GM12878 (cell line): ENCODE measurements at regions not wholly inside any gene's neighbourhood (a gene's known extent, or its start where the extent isn't known, plus 50 kb on each side); places are given as distances from the start of the nearest gene placed in this dataset.

ENCODE experiments used
- ATAC-seq: fragments of 200-7000 bp; cut with Tn5 transposase; 3 replicates; pipeline ENCODE4 v1.9.1; 2020; ENCODE audit warnings: mild to moderate bottlenecking, moderate library complexity
- BruUV-seq: library from RNA; stranded (reverse); fragments of 400-500 nt; replicated peaks from 2 replicates; lab custom pipeline; 2021; lab: Mats Ljungman, UMichigan
- CTCF ChIA-PET: fragments of 300-600 bp; sonication (Branson Sonifier 250); formaldehyde crosslinking; extraction: SDS; loops from one replicate; lab custom pipeline; 2021; ENCODE audit warnings: inconsistent platforms; lab: Yijun Ruan, JAX
- POLR2A ChIA-PET: fragments of 350-600 bp; formaldehyde crosslinking; extraction: SDS; loops from one replicate; lab custom pipeline; 2021; ENCODE audit warnings: inconsistent platforms; lab: Charles Lee
- RAD21 ChIA-PET: fragments of 300-600 bp; sonication (Branson Sonifier 250); formaldehyde crosslinking; loops from one replicate; lab custom pipeline; 2023; ENCODE audit warnings: antibody characterized with exemption; ENCODE audit not compliant: unreplicated experiment; lab: Charles Lee
- SMC1A ChIA-PET: fragments of 300-600 bp; sonication (Branson Sonifier 250); formaldehyde crosslinking; loops from one replicate; lab custom pipeline; 2023; ENCODE audit not compliant: unreplicated experiment, uncharacterized antibody; lab: Charles Lee
- DNase-seq: peaks from one replicate; pipeline ENCODE4 v3.0.0-alpha.2; 2011; ENCODE audit warnings: low read depth, low spot score
- FAIRE-seq: peaks from 3 replicates; lab custom pipeline; 2011; peaks lifted over from hg19 to GRCh38; lab: Jason Lieb, UNC
- H2AFZ ChIP-seq: 2 replicates; pipeline ENCODE4 v1.6.0; 2011; ENCODE audit warnings: low read depth, low read length, control low read depth; ENCODE audit not compliant: control insufficient read depth
- H3K27ac ChIP-seq: 2 replicates; pipeline ENCODE4 v1.5.1; 2011; ENCODE audit warnings: control low read depth; ENCODE audit not compliant: control insufficient read depth, insufficient read depth
- H3K27me3 ChIP-seq, 2 experiments: replicated peaks in 1 of 2; 2 replicates each; pipeline versions ENCODE4 v1.6.0 to v1.6.1; 2011; ENCODE audit warnings: low read length in 1 of 2; ENCODE audit not compliant: control insufficient read depth in 2 of 2, insufficient read depth in 2 of 2
- H3K36me3 ChIP-seq, 2 experiments: 2 replicates each; pipeline ENCODE4 v1.5.1; 2011; ENCODE audit warnings: low read length in 1 of 2; ENCODE audit not compliant: control insufficient read depth in 2 of 2, insufficient read depth in 2 of 2
- H3K4me1 ChIP-seq: 2 replicates; pipeline ENCODE4 v1.6.1; 2011; ENCODE audit warnings: mild to moderate bottlenecking, low read length, moderate library complexity, mixed read lengths; ENCODE audit not compliant: control insufficient read depth, insufficient read depth
- H3K4me2 ChIP-seq: 2 replicates; pipeline ENCODE4 v1.6.0; 2011; ENCODE audit warnings: control low read depth; ENCODE audit not compliant: control insufficient read depth, insufficient read depth
- H3K4me3 ChIP-seq: fragments of 200-600 bp; sonication (generic); 2 replicates; pipeline ENCODE4 v1.5.1; 2016
- H3K79me2 ChIP-seq: 2 replicates; pipeline ENCODE4 v1.6.0; 2011; ENCODE audit warnings: low read length; ENCODE audit not compliant: control insufficient read depth, insufficient read depth
- H3K9ac ChIP-seq: 2 replicates; pipeline ENCODE4 v1.8.0; 2011; ENCODE audit warnings: low read length, control low read depth, mixed read lengths; ENCODE audit not compliant: control insufficient read depth, insufficient read depth
- H3K9me3 ChIP-seq: replicated peaks from 3 replicates; pipeline ENCODE4 v1.5.1; 2011; ENCODE audit warnings: mild to moderate bottlenecking, low read length; ENCODE audit not compliant: control insufficient read depth, insufficient read depth
- H4K20me1 ChIP-seq: 2 replicates; pipeline ENCODE4 v1.6.0; 2011; ENCODE audit not compliant: control insufficient read depth, insufficient read depth
- EP300 ChIP-seq, 2 experiments: fragments of 150-350 bp in 1 of 2; IDR thresholded peaks; 2 replicates each; pipeline ENCODE4 v1.6.1; 2011 to 2012; ENCODE audit warnings: low read depth in 2 of 2, low read length in 2 of 2, borderline replicate concordance in 1 of 2, improper control_type of control experiment in 1 of 2, inconsistent platforms in 1 of 2; ENCODE audit not compliant: control insufficient read depth in 1 of 2
- JUND ChIP-seq: IDR thresholded peaks from 2 replicates; pipeline ENCODE4 v1.6.1; 2012; ENCODE audit warnings: low read depth, mild to moderate bottlenecking, low read length, improper control_type of control experiment, moderate library complexity
- NFIC ChIP-seq: IDR thresholded peaks from 2 replicates; pipeline ENCODE4 v1.6.1; 2012; ENCODE audit warnings: low read depth, mild to moderate bottlenecking, inconsistent platforms, low read length, moderate library complexity
- NFYA ChIP-seq: IDR thresholded peaks from 2 replicates; pipeline ENCODE4 v1.6.1; 2011; ENCODE audit warnings: low read depth, mild to moderate bottlenecking, low read length, improper control_type of control experiment, borderline replicate concordance
- NRF1 ChIP-seq: conservative IDR thresholded peaks from 2 replicates; pipeline ENCODE4 v1.6.1; 2011; ENCODE audit warnings: mild to moderate bottlenecking, low read depth, low read length, improper control_type of control experiment
- RUNX3 ChIP-seq: IDR thresholded peaks from 2 replicates; pipeline ENCODE4 v1.6.1; 2012; ENCODE audit warnings: low read length, inconsistent platforms
- ZBED1 ChIP-seq: IDR thresholded peaks from 2 replicates; pipeline ENCODE4 v1.6.1; 2016; ENCODE audit warnings: borderline replicate concordance
- WGBS: methylation state at CpG from one replicate; pipeline ENCODE4 v1.1.6; 2016; ENCODE audit warnings: low lambda C conversion rate; ENCODE audit not compliant: insufficient replicate concordance, insufficient coverage; ENCODE audit errors: missing lambda C conversion rate; 5-methylcytosine and 5-hydroxymethylcytosine counted together
- in situ Hi-C: fragments of 300-500 bp; cut with MboI; formaldehyde crosslinking; loops from 9 replicates; pipeline ENCODE4 v1.14.3; 2018; ENCODE audit warnings: mixed read lengths
- intact Hi-C: fragments of 100-400 bp; cut with micrococcal nuclease; formaldehyde crosslinking; loops from one replicate; pipeline ENCODE4 v1.14.2; 2022; ENCODE audit not compliant: unreplicated experiment
- TF ChIP-seq, protein P1 (sequence below), 3 experiments: IDR thresholded peaks in 2 of 3; conservative IDR thresholded peaks in 1 of 3; 2 replicates each; pipeline ENCODE4 v1.5.1; 2011; ENCODE audit warnings: low read depth in 3 of 3, low read length in 3 of 3, mild to moderate bottlenecking in 3 of 3, control low read depth in 2 of 3, moderate library complexity in 2 of 3, inconsistent platforms in 1 of 3, mixed read lengths in 1 of 3; ENCODE audit not compliant: control insufficient read depth in 2 of 3, insufficient read depth in 1 of 3; ENCODE audit errors: extremely low read depth in 1 of 3

DNA sequence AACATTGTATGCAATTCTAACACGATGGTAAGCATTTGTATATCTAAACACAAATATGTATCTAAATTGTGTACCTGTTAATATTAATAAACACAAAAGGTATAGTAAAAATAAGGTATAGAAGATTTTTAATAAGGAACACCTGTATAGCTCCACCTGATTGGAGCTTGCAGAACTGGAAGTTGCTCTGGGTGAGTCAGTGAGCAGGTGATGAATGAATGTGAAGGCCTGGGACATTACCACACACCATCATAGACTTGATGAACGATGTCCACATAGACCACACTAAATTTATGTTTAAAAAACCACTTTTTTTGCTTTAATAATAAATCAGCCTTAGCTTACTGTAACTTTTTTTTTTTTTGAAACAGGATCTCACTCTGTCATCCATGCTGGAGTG, 97.6 kb upstream of the CLMP start:
- Histone ChIP-seq H4K20me1 (no peaks in the 10 kb centered on the region), H3K9me3 (no peaks in the 10 kb centered on the region), H2AFZ (no peak overlapping the region), H3K27ac (no peak overlapping the region), H3K4me1 (no peaks in the 10 kb centered on the region), H3K27me3 (peaks cover 0 to 1% of the 10 kb centered on the region in 2 experiments; a peak in 1 of 4 replicates), H3K79me2 (no peaks in the 10 kb centered on the region), H3K4me2 (no peak overlapping the region), H3K9ac (no peak overlapping the region), H3K4me3 (no peak overlapping the region), H3K36me3 (no peaks in the 10 kb centered on the region)
- ChIA-PET RAD21 (interaction anchor here (0.9 to 1.2 kb wide), 3 partner anchors 11 to 186 kb away, joined by 3 read pairs; no protein-coding TSS in a partner anchor), SMC1A (interaction anchor here (0.6 to 1.1 kb wide), 3 partner anchors 100 to 664 kb away, joined by 3 to 4 read pairs (median 3); no protein-coding TSS in a partner anchor), CTCF (interaction anchor here (0.6 to 2.1 kb wide), 10 partner anchors 8 to 997 kb away, joined by 3 to 8 read pairs (median 4); no protein-coding TSS in a partner anchor), POLR2A (interaction anchor here (0.7 kb wide), 1 partner anchor 10 kb away, joined by 3 read pairs; no protein-coding TSS in a partner anchor)
- no peak for TF ChIP-seq EP300 (IDR thresholded peaks at IDR 0.05; ENCODE audit: borderline replicate concordance in 1 of 2, control insufficient read depth in 1 of 2, low read depth in 2 of 2, low read length in 2 of 2)
- no peak for TF ChIP-seq NFIC
- TF ChIP-seq, protein P1, sequence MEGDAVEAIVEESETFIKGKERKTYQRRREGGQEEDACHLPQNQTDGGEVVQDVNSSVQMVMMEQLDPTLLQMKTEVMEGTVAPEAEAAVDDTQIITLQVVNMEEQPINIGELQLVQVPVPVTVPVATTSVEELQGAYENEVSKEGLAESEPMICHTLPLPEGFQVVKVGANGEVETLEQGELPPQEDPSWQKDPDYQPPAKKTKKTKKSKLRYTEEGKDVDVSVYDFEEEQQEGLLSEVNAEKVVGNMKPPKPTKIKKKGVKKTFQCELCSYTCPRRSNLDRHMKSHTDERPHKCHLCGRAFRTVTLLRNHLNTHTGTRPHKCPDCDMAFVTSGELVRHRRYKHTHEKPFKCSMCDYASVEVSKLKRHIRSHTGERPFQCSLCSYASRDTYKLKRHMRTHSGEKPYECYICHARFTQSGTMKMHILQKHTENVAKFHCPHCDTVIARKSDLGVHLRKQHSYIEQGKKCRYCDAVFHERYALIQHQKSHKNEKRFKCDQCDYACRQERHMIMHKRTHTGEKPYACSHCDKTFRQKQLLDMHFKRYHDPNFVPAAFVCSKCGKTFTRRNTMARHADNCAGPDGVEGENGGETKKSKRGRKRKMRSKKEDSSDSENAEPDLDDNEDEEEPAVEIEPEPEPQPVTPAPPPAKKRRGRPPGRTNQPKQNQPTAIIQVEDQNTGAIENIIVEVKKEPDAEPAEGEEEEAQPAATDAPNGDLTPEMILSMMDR (IDR thresholded peaks at IDR 0.05 in 2 of 3, conservative IDR thresholded peaks at IDR 0.05 in 1 of 3; ENCODE audit: control insufficient read depth in 2 of 3, extremely low read depth in 1 of 3, insufficient read depth in 1 of 3, low read depth in 3 of 3, low read length in 3 of 3), result no peak
- no peak for TF ChIP-seq NRF1
- no peak for TF ChIP-seq ZBED1
- TF ChIP-seq RUNX3, result no peak
- no peak for TF ChIP-seq NFYA
- TF ChIP-seq JUND, result no peak
- DNase-seq (no peak), ATAC-seq (no peak), FAIRE-seq (no peak)
- in situ Hi-C loops, result no loop called here
- intact Hi-C loops, result no loop called here
- 16% methylated on average over 2 of the region's 2 CpGs for WGBS
- BruUV-seq, result no TSS peak
